HCT116 (cell line): ENCODE measurements at regions not wholly inside any gene's neighbourhood (a gene's known extent, or its start where the extent isn't known, plus 50 kb on each side); places are given as distances from the start of the nearest gene placed in this dataset. TPM values are rescaled to one million over a fixed set of nuclear protein-coding genes. Genes with fewer than 3 reads are reported as not detected.
"Not testable (repeated sequence)": the region's sequence is repeated elsewhere in the genome, so short reads cannot be mapped to it uniquely, and the experiment has no call there.

Experiments
- ATAC-seq: fragments of 200-7000 bp; cut with Tn5 transposase; 2 replicates; pipeline ENCODE4 v1.9.1; 2020; ENCODE audit warnings: mild to moderate bottlenecking, moderate library complexity
- BruUV-seq: library from RNA; stranded (reverse); fragments of 400-500 nt; replicated peaks from 2 replicates; lab custom pipeline; 2021; lab: Mats Ljungman, UMichigan
- CTCF ChIA-PET: fragments of 300-600 bp; sonication (Branson Sonifier 250); formaldehyde crosslinking; loops from one replicate; lab custom pipeline; 2021; ENCODE audit warnings: antibody characterized with exemption; lab: Charles Lee
- POLR2A ChIA-PET: fragments of 300-600, 350-600 bp; sonication (Branson Sonifier 250); formaldehyde crosslinking; loops from one replicate; lab custom pipeline; 2021; ENCODE audit warnings: antibody characterized with exemption; lab: Charles Lee
- RAD21 ChIA-PET, 2 experiments: fragments of 300-600 bp; sonication (Branson Sonifier 250); formaldehyde crosslinking; loops; one replicate each; lab custom pipeline; 2023; ENCODE audit warnings: low total read pairs in 2 of 2; ENCODE audit not compliant: uncharacterized antibody in 2 of 2, unreplicated experiment in 2 of 2, low non-redundant PET in 1 of 2; lab: Charles Lee
- DNase-seq: peaks from one replicate; pipeline ENCODE4 v3.0.0-alpha.2; 2010; ENCODE audit warnings: low read depth, low spot score
- H2AFZ ChIP-seq: fragments of 200-600 bp; shearing (Covaris generic), sonication (generic); 2 replicates; pipeline ENCODE4 v1.6.1; 2017; ENCODE audit warnings: low read depth, mixed run types, mixed read lengths, antibody characterized with exemption, low read length; ENCODE audit not compliant: poor library complexity, severe bottlenecking
- H3K27ac ChIP-seq: 2 replicates; pipeline ENCODE4 v1.5.1; 2012; ENCODE audit warnings: low read depth, low read length
- H3K27me3 ChIP-seq: fragments of 200-600 bp; sonication (generic); 2 replicates; pipeline ENCODE4 v1.6.1; 2016; ENCODE audit warnings: mixed run types, low read length, mixed read lengths; ENCODE audit not compliant: insufficient read depth
- H3K36me3 ChIP-seq, 2 experiments: fragments of 200-500 bp in 1 of 2; fragments of 200-600 bp in 1 of 2; sonication (Bioruptor generic) in 1 of 2; sonication (generic) in 1 of 2; 2 replicates each; pipeline versions ENCODE4 v1.5.1 to v1.6.1; 2014 to 2016; ENCODE audit warnings: low read length in 2 of 2, inconsistent platforms in 1 of 2, mixed read lengths in 1 of 2, mixed run types in 1 of 2; ENCODE audit not compliant: insufficient read depth in 2 of 2, control insufficient read depth in 1 of 2
- H3K4me1 ChIP-seq, 2 experiments: fragments of 200-600 bp in 1 of 2; sonication (generic) in 1 of 2; 2 replicates each; pipeline versions ENCODE4 v1.5.1 to v1.6.1; 2012 to 2017; ENCODE audit warnings: low read length in 2 of 2, inconsistent platforms in 1 of 2, mild to moderate bottlenecking in 1 of 2, mixed read lengths in 1 of 2, mixed run types in 1 of 2, moderate library complexity in 1 of 2; ENCODE audit not compliant: insufficient read depth in 2 of 2, control insufficient read depth in 1 of 2
- H3K4me2 ChIP-seq: fragments of 200-600 bp; sonication (generic); 2 replicates; pipeline ENCODE4 v1.6.1; 2017; ENCODE audit warnings: mixed run types, low read length, mixed read lengths
- H3K4me3 ChIP-seq, 2 experiments: fragments of 200-600 bp in 1 of 2; sonication (generic) in 1 of 2; replicated peaks in 1 of 2; 2 replicates each; pipeline ENCODE4 v1.5.1; 2011 to 2016; ENCODE audit warnings: low read length in 2 of 2, control low read depth in 1 of 2, low read depth in 1 of 2, mild to moderate bottlenecking in 1 of 2, mixed read lengths in 1 of 2, mixed run types in 1 of 2
- H3K79me2 ChIP-seq: fragments of 200-600 bp; sonication (generic); 2 replicates; pipeline ENCODE4 v1.6.1; 2017; ENCODE audit warnings: mild to moderate bottlenecking, mixed run types, low read length, moderate library complexity, mixed read lengths; ENCODE audit not compliant: insufficient read depth
- H3K9ac ChIP-seq: fragments of 200-600 bp; sonication (generic); 2 replicates; pipeline ENCODE4 v1.6.1; 2016; ENCODE audit warnings: low read length, mixed read lengths
- H3K9me2 ChIP-seq: fragments of 200-600 bp; sonication (generic), shearing (Covaris generic); 2 replicates; pipeline ENCODE4 v1.6.1; 2017; ENCODE audit warnings: mixed run types, mild to moderate bottlenecking, moderate library complexity; ENCODE audit not compliant: insufficient read depth
- H3K9me3 ChIP-seq, 2 experiments: fragments of 200-500 bp in 1 of 2; fragments of 200-600 bp in 1 of 2; sonication (Bioruptor generic) in 1 of 2; sonication (generic) in 1 of 2; 2 replicates each; pipeline ENCODE4 v1.6.1; 2014 to 2017; ENCODE audit warnings: low read length in 2 of 2, mixed read lengths in 2 of 2, inconsistent platforms in 1 of 2, low read depth in 1 of 2, mild to moderate bottlenecking in 1 of 2, mixed run types in 1 of 2, moderate library complexity in 1 of 2; ENCODE audit not compliant: control insufficient read depth in 1 of 2, insufficient read depth in 1 of 2
- H4K20me1 ChIP-seq: fragments of 200-600 bp; sonication (generic), shearing (Covaris generic); 2 replicates; pipeline ENCODE4 v1.6.1; 2017; ENCODE audit warnings: mixed run types, mild to moderate bottlenecking, moderate library complexity; ENCODE audit not compliant: insufficient read depth
- intact Hi-C: fragments of 100-400 bp; cut with micrococcal nuclease; formaldehyde crosslinking; loops from 2 replicates; pipeline ENCODE4 v1.10.0; 2022
- microRNA counts: library from miRNA; unstranded; fragments of <30 nt; microRNA quantifications from one replicate; lab custom pipeline; 2015
- microRNA-seq: library from miRNA; unstranded; fragments of <30 nt; microRNA quantifications from one replicate; pipeline ENCODE4, GENCODE V29; 2016; ENCODE audit warnings: borderline number of aligned reads
- TF ChIP-seq, protein P1 (sequence below): IDR thresholded peaks from 2 replicates; pipeline ENCODE4 v1.6.1; 2012

- TF ChIP-seq, protein P1, sequence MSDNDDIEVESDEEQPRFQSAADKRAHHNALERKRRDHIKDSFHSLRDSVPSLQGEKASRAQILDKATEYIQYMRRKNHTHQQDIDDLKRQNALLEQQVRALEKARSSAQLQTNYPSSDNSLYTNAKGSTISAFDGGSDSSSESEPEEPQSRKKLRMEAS: no peak
- TF ChIP-seq, all 23 proteins: peak for 0
Observed at GRCh38 chr6:119407156-119407555, 57.6 kb upstream of the MAN1A1 start (continued).

GRCh38 chr6:119405114-119405513 lies 55.6 kb upstream of the MAN1A1 start:
- H4K20me1 ChIP-seq, H3K79me2 ChIP-seq, H3K9ac ChIP-seq, H2AFZ ChIP-seq, ATAC-seq, H3K27ac ChIP-seq, H3K9me2 ChIP-seq, BruUV-seq, H3K4me2 ChIP-seq, H3K27me3 ChIP-seq, H3K36me3 ChIP-seq, H3K4me1 ChIP-seq, H3K9me3 ChIP-seq, intact Hi-C loops, POLR2A ChIA-PET, RAD21 ChIA-PET, H3K4me3 ChIP-seq, DNase-seq, CTCF ChIA-PET: not testable (repeated sequence)

MicroRNA genes in the stretch of these regions (microRNA counts, 767-probe panel; counts per million panel counts)
- not detected for microRNA hsa-miR-3144-5p (lab: Ali Mortazavi, UCI)

Small RNAs in the stretch of these regions (microRNA-seq; reads per million reads assigned to microRNA genes)
- not detected for gene MIR3144
